ENCODE measurements at regions not wholly inside any gene's neighbourhood (a gene's known extent, or its start where the extent isn't known, plus 50 kb on each side); places are given as distances from the start of the nearest gene placed in this dataset.

DNA sequence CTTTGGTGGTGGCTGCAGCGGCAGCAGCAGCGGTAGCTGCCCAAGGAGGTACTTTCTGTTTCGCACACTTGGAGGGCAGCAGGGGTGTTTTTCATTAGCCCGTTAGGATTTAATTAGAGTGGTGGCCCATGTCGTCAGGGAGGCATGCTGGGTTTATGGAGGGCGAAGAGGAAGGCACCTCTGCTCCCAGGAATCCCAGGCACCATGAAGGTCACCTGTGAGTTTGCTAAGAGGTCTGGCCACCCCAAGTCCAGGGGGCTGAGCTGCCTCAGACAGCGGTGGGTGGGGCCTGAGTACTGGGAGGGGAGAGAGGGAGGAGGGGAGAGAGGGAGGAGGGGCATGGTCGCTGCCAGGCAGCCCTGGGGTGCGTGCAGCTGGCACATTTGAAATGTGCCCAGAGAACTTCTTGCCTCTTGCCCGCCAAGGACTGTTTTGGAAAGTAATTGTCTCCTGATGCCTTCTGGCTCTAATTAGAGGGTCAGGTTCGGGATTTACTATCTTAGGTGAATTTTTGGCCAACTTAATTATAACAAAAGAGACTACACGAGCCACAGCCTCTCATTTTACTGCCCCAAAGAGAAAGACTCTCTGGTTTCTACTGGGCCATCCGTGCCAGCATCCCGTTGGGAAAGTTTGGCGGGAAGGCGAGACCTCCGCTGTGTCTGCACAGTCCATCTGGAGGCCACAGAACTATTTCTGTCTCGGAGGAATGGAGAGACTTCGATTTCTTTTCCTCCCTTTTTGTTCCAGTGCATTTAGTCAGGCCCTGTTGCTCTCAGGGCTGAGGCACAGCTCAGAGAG, 62.0 kb downstream of the GLI2 start:
- H3K9ac ChIP-seq (ENCODE audit: low read length in 2 of 2) = no peak overlapping the region
- H3K27ac ChIP-seq (ENCODE audit: low read length) = peak overlapping the region; percentile 24
- H3K9me3 ChIP-seq (ENCODE audit: control insufficient read depth in 2 of 2, low read length in 2 of 2) = no peaks in the 10 kb centered on the region
- no peaks in the 10 kb centered on the region for H3K27me3 ChIP-seq (ENCODE audit: control insufficient read depth in 1 of 2, insufficient read depth in 2 of 2, low read length in 2 of 2)
- no peaks in the 10 kb centered on the region for H3K36me3 ChIP-seq (ENCODE audit: control insufficient read depth in 2 of 2, insufficient read depth in 2 of 2, low read length in 2 of 2)
- peak overlapping the region in 1 of 2 donors; percentile 22 for H3K4me3 ChIP-seq (ENCODE audit: low read length in 2 of 2)
- H3K4me1 ChIP-seq (ENCODE audit: control insufficient read depth, insufficient read depth, low read length) = peaks cover 41% of the 10 kb centered on the region

DNA sequence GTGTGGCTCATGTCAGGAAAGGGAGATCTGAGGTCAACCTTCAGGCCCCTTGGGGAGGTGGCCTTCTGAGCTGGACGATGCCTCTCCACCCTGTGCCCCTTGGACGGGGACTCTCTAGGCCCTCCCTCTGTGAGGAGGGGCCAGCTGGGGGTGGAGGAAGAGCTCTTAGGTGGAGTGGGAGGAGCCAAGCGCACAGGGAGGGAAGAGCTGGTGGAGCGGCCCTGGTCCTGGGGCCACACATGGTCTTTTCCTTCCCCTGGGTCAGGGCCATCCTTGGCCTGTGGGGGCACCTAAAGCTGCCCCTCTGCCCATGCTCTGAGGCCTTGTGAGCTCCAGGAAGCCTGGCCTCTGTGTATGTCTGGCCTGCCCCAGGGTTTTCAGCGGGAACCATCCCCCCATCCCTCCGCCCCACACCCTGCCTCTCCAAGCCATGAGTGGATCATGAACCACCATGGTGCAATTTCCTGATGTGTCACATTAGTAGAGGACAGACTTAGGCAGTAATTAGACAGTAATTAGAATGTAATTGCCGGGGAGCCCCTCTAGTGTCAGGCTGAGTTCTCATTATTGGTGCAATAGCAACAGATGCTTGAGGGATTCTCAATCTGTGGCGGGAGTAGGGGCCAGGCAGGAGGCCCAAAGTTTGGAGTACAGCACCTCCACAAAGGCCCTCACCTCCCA, 63.0 kb downstream of the GLI2 start:
- Histone ChIP-seq H3K36me3 (ENCODE audit: control insufficient read depth in 2 of 2, insufficient read depth in 2 of 2, low read length in 2 of 2) (no peaks in the 10 kb centered on the region), H3K9ac (ENCODE audit: low read length in 2 of 2) (no peak overlapping the region), H3K27ac (ENCODE audit: low read length) (peak overlapping the region; percentile 24), H3K4me1 (ENCODE audit: control insufficient read depth, insufficient read depth, low read length) (peaks cover 47% of the 10 kb centered on the region), H3K4me3 (ENCODE audit: low read length in 2 of 2) (no peak overlapping the region), H3K27me3 (ENCODE audit: control insufficient read depth in 1 of 2, insufficient read depth in 2 of 2, low read length in 2 of 2) (no peaks in the 10 kb centered on the region), H3K9me3 (ENCODE audit: control insufficient read depth in 2 of 2, low read length in 2 of 2) (no peaks in the 10 kb centered on the region)

DNA sequence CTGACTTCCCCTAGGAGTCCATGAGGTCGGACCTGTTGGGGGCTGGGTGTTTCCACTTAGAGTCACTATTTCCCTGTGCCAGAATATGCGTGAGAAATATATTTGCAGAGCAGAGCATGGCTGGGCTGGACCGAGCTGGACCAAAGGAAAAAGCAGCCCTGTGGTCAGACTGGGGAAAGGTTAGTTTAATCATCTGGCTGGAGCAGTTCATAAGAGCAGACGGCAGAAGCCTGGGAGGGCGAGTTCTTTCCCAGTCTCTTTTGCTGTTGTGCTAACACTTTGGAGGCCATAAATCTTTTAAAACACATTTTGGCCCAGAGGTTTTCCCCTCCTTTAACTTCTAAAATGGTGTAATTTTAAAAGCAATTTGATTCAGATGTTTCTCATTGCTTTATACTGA, 66.5 kb downstream of the GLI2 start:
- Histone ChIP-seq H3K4me1 (ENCODE audit: control insufficient read depth, insufficient read depth, low read length) (peaks cover 69% of the 10 kb centered on the region), H3K27ac (ENCODE audit: low read length) (no peak overlapping the region), H3K36me3 (ENCODE audit: control insufficient read depth in 2 of 2, insufficient read depth in 2 of 2, low read length in 2 of 2) (no peaks in the 10 kb centered on the region), H3K4me3 (ENCODE audit: low read length in 2 of 2) (no peak overlapping the region), H3K9me3 (ENCODE audit: control insufficient read depth in 2 of 2, low read length in 2 of 2) (no peaks in the 10 kb centered on the region), H3K27me3 (ENCODE audit: control insufficient read depth in 1 of 2, insufficient read depth in 2 of 2, low read length in 2 of 2) (no peaks in the 10 kb centered on the region), H3K9ac (ENCODE audit: low read length in 2 of 2) (no peak overlapping the region)

DNA sequence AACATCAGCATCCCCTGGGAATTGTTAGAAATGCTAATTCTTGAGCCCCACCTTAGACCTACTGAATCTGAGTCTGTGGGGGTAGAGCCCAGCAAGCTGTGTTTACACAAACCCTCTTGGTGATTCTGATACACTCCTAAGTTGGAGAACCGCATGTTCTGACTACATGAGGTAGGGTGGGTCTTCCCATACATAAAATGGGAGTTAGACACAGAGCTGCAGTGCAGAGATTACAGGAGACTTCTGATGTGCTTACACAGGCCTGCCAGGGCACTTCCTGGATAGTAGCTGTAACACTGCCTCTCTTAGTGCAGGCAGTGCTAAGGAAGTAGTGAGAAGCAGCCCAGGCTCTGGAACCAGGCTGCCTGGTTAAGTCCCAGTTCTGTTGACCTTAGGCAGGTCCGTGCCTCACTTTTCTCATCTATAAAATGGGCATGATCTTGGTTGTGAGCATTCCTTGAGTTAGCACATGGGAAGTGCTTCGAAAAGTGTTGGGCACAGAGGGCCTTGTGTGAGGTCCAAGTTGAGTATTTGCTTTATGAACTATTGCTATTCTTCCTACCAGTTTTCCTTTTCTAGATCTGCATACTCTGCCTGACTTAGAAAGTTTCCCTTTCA, 67.3 kb downstream of the GLI2 start:
- H3K4me1 ChIP-seq (ENCODE audit: control insufficient read depth, insufficient read depth, low read length) = peaks cover 66% of the 10 kb centered on the region
- no peak overlapping the region for H3K27ac ChIP-seq (ENCODE audit: low read length)
- no peak overlapping the region for H3K9ac ChIP-seq (ENCODE audit: low read length in 2 of 2)
- H3K4me3 ChIP-seq (ENCODE audit: low read length in 2 of 2) = no peak overlapping the region
- no peaks in the 10 kb centered on the region for H3K9me3 ChIP-seq (ENCODE audit: control insufficient read depth in 2 of 2, low read length in 2 of 2)
- no peaks in the 10 kb centered on the region for H3K36me3 ChIP-seq (ENCODE audit: control insufficient read depth in 2 of 2, insufficient read depth in 2 of 2, low read length in 2 of 2)
- H3K27me3 ChIP-seq (ENCODE audit: control insufficient read depth in 1 of 2, insufficient read depth in 2 of 2, low read length in 2 of 2) = no peaks in the 10 kb centered on the region

DNA sequence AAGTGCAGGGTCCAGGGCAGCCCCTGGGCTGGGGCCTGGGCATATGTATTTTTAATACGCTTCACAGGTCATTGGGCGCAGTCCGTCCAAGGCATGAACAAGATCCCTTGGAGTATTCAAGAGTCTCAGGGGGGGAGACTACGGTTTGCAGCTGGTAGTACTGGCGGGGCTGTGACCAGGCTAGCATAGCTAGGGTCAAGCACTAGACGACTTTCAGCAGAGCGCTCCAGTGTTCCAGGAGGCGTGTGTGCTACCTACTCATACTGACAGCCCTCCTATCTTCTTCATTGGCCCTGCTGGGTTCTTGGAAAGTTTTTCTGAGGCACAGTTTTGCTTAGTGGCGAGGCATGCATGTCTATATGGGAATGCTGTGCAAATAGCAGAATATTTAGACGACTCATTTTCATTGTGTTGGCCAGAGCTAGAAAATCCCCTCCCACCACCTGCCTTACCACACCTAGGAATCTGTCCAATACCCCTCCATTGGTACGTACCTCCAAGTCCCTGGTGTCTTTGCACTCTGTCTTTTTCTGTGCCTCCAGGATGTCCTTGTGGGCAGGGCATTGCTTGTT, 68.2 kb downstream of the GLI2 start:
- Histone ChIP-seq H3K36me3 (ENCODE audit: control insufficient read depth in 2 of 2, insufficient read depth in 2 of 2, low read length in 2 of 2) (peaks cover 0 to 2% of the 10 kb centered on the region in 2 donors), H3K27me3 (ENCODE audit: control insufficient read depth in 1 of 2, insufficient read depth in 2 of 2, low read length in 2 of 2) (no peaks in the 10 kb centered on the region), H3K27ac (ENCODE audit: low read length) (no peak overlapping the region), H3K9ac (ENCODE audit: low read length in 2 of 2) (no peak overlapping the region), H3K4me3 (ENCODE audit: low read length in 2 of 2) (no peak overlapping the region), H3K9me3 (ENCODE audit: control insufficient read depth in 2 of 2, low read length in 2 of 2) (no peaks in the 10 kb centered on the region), H3K4me1 (ENCODE audit: control insufficient read depth, insufficient read depth, low read length) (peaks cover 57% of the 10 kb centered on the region)

DNA sequence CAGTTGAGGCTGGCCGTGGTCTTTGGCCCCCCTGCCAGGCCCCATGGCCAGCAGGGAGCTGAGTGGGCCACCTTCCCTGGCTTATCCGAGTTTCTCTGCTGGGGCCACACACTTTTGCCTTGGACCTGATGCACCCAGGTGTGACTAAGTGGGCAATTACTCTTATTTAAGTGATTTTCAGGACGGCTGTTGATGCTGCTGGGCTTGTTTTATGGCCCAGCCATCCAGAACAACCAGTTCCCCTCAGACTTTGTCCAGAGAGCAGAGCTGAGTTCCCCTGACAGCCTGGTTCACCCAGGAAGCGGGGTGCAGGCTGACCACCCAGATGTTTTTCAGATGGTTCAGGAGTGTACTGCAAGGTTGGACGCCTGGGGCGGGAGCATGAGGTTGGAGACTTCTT, 68.8 kb downstream of the GLI2 start:
- H3K9me3 ChIP-seq (ENCODE audit: control insufficient read depth in 2 of 2, low read length in 2 of 2) = no peaks in the 10 kb centered on the region
- H3K36me3 ChIP-seq (ENCODE audit: control insufficient read depth in 2 of 2, insufficient read depth in 2 of 2, low read length in 2 of 2) = peaks cover 0 to 2% of the 10 kb centered on the region in 2 donors
- no peaks in the 10 kb centered on the region for H3K27me3 ChIP-seq (ENCODE audit: control insufficient read depth in 1 of 2, insufficient read depth in 2 of 2, low read length in 2 of 2)
- peaks cover 52% of the 10 kb centered on the region for H3K4me1 ChIP-seq (ENCODE audit: control insufficient read depth, insufficient read depth, low read length)
- no peak overlapping the region for H3K9ac ChIP-seq (ENCODE audit: low read length in 2 of 2)
- H3K27ac ChIP-seq (ENCODE audit: low read length) = no peak overlapping the region
- no peak overlapping the region for H3K4me3 ChIP-seq (ENCODE audit: low read length in 2 of 2)

DNA sequence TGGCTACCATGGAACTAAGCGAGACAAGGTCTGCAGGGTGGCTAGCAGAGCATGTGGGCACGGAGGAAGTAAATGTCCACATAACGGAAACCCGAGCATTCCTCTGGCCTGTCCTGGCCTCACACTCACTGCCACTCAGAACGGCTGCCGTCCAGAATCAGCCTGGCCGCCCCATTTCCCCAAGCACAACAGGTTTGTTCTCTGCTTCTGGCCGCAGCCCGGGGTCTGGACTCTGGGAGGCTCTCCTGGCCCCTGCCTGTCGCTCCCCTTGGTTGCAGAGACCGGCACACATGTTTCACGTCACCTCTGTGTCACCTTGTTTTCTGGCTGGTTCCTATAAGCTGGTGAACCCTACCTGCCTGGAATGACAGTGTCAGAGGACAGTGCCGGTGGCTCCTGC, 69.3 kb downstream of the GLI2 start:
- Histone ChIP-seq H3K27ac (ENCODE audit: low read length) (no peak overlapping the region), H3K36me3 (ENCODE audit: control insufficient read depth in 2 of 2, insufficient read depth in 2 of 2, low read length in 2 of 2) (peaks cover 0 to 2% of the 10 kb centered on the region in 2 donors), H3K9me3 (ENCODE audit: control insufficient read depth in 2 of 2, low read length in 2 of 2) (no peaks in the 10 kb centered on the region), H3K9ac (ENCODE audit: low read length in 2 of 2) (no peak overlapping the region), H3K27me3 (ENCODE audit: control insufficient read depth in 1 of 2, insufficient read depth in 2 of 2, low read length in 2 of 2) (no peaks in the 10 kb centered on the region), H3K4me1 (ENCODE audit: control insufficient read depth, insufficient read depth, low read length) (peaks cover 52% of the 10 kb centered on the region), H3K4me3 (ENCODE audit: low read length in 2 of 2) (no peak overlapping the region)

DNA sequence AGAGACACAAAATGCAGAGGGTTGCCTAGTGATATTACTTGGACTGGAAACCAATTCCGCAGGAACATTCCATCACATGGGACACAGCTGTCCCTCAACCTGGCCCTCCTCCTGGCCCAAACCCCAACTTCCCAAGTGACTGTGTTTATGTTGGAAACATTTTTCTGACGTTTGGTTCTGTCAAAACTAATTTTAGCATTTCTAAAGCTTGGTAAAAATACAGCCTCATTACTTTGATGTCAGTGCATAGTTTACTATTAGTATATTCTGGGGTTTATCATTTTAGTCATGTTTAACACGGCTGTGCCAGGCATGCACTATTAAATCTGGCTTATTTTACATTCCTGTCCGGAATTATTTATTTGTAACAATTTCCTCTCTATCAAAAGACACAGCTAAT, 69.9 kb downstream of the GLI2 start:
- H3K4me1 ChIP-seq (ENCODE audit: control insufficient read depth, insufficient read depth, low read length) = peaks cover 52% of the 10 kb centered on the region
- H3K9ac ChIP-seq (ENCODE audit: low read length in 2 of 2) = no peak overlapping the region
- no peak overlapping the region for H3K27ac ChIP-seq (ENCODE audit: low read length)
- H3K27me3 ChIP-seq (ENCODE audit: control insufficient read depth in 1 of 2, insufficient read depth in 2 of 2, low read length in 2 of 2) = no peaks in the 10 kb centered on the region
- H3K9me3 ChIP-seq (ENCODE audit: control insufficient read depth in 2 of 2, low read length in 2 of 2) = no peaks in the 10 kb centered on the region
- no peak overlapping the region for H3K4me3 ChIP-seq (ENCODE audit: low read length in 2 of 2)
- peaks cover 0 to 2% of the 10 kb centered on the region in 2 donors for H3K36me3 ChIP-seq (ENCODE audit: control insufficient read depth in 2 of 2, insufficient read depth in 2 of 2, low read length in 2 of 2)

DNA sequence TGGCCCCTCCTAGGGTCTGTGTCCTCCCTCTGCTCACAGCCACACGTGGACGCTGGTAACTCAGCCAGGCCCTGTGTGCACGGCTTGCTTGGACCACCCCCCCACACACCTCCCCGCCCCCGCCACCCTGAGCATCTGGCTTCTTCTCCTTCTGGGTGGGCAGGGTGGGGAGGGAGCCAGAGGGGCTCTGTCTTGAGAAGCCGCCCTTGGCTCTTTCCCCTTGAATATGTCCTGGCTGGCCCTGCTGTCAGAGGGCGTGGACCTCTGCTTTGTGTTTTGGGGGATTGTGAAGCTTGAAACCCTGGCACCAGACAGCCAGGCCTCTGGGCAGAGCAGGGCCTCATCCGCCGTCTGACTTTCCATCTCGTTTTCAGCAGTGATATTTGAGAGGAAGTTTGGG, 72.1 kb downstream of the GLI2 start:
- no peak overlapping the region for H3K27ac ChIP-seq (ENCODE audit: low read length)
- peaks cover 0 to 2% of the 10 kb centered on the region in 2 donors for H3K36me3 ChIP-seq (ENCODE audit: control insufficient read depth in 2 of 2, insufficient read depth in 2 of 2, low read length in 2 of 2)
- H3K9ac ChIP-seq (ENCODE audit: low read length in 2 of 2) = no peak overlapping the region
- H3K9me3 ChIP-seq (ENCODE audit: control insufficient read depth in 2 of 2, low read length in 2 of 2) = no peaks in the 10 kb centered on the region
- no peak overlapping the region for H3K4me3 ChIP-seq (ENCODE audit: low read length in 2 of 2)
- H3K27me3 ChIP-seq (ENCODE audit: control insufficient read depth in 1 of 2, insufficient read depth in 2 of 2, low read length in 2 of 2) = no peaks in the 10 kb centered on the region
- H3K4me1 ChIP-seq (ENCODE audit: control insufficient read depth, insufficient read depth, low read length) = peaks cover 41% of the 10 kb centered on the region

DNA sequence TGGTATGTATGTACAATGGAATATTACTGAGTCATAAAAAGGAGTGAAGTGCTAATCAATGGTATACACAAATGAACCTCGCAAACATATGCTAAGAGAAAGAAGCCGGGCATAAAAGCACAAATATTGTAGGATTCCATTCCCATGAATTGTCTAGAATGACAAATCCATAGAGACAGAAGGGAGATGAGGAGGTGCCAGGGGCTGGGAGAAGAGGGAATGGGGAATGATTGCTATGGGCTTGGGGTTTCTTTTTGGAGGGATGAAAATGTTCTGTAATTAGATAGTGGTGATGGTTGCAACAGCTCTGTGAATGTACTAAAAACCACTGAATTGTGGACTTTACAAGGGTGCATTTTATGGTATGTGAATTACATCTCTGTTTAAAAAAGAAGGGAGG, 73.5 kb downstream of the GLI2 start:
- no peaks in the 10 kb centered on the region for H3K27me3 ChIP-seq (ENCODE audit: control insufficient read depth in 1 of 2, insufficient read depth in 2 of 2, low read length in 2 of 2)
- H3K4me3 ChIP-seq (ENCODE audit: low read length in 2 of 2) = no peak overlapping the region
- peaks cover 0 to 2% of the 10 kb centered on the region in 2 donors for H3K36me3 ChIP-seq (ENCODE audit: control insufficient read depth in 2 of 2, insufficient read depth in 2 of 2, low read length in 2 of 2)
- no peak overlapping the region for H3K27ac ChIP-seq (ENCODE audit: low read length)
- H3K9ac ChIP-seq (ENCODE audit: low read length in 2 of 2) = no peak overlapping the region
- peaks cover 27% of the 10 kb centered on the region for H3K4me1 ChIP-seq (ENCODE audit: control insufficient read depth, insufficient read depth, low read length)
- H3K9me3 ChIP-seq (ENCODE audit: control insufficient read depth in 2 of 2, low read length in 2 of 2) = no peaks in the 10 kb centered on the region
